NCI-H128 (cell line): ENCODE measurements at regions not wholly inside any gene's neighbourhood (a gene's known extent, or its start where the extent isn't known, plus 50 kb on each side); places are given as distances from the start of the nearest gene placed in this dataset.
"Not testable (repeated sequence)": the region's sequence is repeated elsewhere in the genome, so short reads cannot be mapped to it uniquely, and the experiment has no call there.

Experiments
- DNase-seq: peaks from one replicate; lab custom pipeline; 2025; ENCODE audit not compliant: unreplicated experiment; lab: John Stamatoyannopoulos, UW

DNA sequence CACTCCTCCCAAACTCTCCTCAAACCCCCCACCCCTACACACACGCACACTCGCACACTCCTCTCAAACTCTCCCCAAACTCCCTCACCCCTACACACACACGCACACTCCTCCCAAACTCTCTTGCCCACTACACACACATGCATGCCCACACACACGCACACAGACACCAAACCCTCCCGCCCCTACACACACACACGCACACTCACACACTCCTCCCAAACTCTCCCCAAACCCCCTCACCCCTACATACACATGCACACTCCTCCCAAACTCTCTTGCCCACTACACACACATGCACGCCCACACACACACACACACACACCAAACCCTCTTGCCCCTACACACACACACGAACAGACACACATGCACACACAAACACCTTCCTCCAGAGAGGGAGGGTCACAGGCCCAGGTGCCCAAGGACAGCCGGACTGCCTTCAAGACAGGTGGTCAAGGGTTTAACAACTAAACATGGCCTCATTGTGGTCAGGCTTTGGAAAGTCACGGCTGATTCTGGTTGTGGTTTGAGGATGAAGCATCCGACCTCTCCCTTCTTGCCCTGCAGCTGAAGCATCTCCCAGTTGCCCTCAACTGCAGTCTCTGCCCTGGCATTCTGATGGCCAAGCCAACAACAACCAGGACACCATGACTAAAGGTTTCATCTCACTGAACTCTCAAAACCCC lies 72.3 kb upstream of the SNTG2 start:
- no peak for DNase-seq

DNA sequence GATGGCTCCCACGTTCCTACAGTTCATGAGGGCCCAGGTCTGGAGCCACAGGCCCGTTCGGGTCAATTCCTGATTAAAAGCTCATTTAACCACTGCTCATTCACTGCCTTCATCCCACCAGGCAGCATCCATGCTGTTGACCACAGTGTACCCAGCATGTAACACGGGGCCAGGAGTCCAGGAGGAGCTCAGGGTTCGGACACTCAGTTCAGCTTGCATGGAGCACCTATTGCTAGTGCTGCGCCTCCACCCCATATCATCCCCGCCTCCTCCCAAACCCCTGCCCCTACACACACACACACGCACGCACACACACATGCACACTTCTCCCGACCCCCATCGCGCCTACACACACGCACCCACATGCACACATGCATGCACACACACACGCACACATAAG lies 72.9 kb upstream of the SNTG2 start:
- DNase-seq: no peak

DNA sequence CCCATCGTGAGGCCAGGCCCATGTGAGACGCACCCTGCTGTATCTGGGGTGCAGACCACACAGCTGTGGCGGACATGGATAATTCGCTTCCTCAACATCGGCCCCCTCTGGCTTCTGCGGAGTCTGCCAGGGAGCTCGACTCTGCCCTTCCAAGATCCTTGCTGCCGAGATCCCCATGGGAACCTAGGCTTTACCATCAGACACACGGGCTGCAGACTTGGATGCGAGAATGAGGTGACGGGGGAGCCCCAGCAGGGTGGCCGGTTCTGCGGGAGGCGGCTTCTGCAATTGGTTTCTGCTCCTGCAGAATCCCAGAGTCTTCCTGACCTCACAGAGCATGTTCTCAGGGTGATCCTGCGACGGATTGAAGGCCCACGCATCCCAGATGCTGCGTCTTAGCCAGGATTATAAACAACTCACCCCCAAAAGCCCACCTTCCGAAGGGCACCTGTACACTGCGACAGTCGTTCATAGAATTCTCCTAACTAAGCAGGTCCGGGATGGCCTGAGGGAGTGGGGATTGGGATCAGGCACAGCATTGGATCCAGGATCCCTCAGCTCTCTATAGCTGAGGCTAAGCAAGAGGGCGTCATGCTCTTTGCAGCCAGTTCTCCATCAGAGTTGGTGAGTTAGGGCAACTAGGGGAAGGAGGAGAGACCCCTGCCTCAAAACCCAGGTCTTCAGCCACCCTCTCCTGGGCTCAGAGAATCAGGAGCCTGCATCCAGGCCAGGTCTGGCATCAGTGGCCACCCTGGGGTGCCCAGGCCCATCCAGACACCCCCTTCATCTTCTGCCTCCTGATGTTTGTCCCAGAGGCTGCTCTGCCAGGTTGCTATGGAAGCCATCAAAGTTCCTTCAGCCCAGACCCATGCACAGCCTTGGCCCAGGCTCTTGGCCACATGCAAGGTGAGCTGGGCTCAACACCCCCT lies 74.7 kb upstream of the SNTG2 start:
- DNase-seq: no peak

DNA sequence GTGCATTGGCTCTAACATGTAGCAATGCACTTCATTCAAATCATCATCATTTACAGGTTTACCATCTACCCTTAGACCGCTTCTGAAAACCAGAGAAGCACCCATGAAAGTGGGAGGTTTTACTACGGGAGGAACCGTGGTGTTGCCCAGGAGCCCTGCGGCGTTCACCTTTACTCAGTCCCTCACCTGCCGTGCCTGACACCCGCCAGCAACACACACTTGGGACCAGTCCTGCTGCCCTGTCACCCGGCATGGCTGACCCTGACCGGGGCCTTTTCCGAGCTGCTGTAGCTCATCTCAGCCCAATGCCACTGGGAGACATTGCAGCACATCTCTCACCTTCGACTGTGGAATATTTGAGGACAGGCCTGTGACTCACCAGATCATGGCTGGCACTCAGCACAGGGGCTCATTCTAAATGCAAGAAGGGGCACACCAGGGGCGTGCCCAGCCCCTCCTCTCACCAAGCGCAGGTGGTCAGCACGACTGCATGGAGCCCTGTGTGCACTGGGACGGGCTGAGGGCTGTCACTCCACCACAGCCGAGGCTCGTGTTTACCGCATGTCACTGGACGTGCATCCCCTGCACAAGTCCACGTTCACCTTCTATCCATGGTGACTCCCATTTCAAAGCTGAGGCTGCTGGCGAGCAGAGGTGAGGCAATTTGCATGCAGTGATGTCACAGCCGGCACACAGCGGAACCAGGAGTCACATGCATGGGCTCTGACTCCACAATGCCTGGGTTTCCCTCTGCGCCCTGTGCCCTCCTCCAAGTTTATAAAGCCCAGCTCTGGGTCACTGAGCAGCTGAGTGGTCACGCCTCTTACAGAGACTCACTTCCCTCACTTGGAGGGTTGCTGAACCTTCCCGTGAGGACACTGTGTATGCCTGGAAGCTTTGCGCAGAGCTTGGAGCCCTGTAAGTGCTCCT lies 76.7 kb upstream of the SNTG2 start:
- no peak for DNase-seq

DNA sequence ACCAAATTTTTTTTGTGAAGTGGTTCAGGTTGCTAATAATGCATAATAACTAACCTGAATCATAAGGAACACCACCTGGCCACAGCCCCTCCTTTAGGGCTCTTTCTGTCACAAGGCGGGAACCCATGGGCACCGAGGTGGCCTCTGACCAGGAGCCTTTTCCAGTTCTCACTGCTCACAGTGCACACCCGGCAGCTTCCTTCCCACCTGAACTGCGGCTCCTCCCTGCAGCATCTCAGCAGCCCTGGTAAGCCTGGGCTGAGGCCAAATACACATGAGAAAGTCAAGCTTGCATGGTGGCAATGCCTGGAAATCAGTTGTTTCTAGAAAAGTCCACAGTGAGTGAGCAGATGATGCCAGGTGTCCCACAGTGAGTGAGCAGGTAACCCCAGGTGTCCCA lies 77.6 kb upstream of the SNTG2 start:
- no peak for DNase-seq

DNA sequence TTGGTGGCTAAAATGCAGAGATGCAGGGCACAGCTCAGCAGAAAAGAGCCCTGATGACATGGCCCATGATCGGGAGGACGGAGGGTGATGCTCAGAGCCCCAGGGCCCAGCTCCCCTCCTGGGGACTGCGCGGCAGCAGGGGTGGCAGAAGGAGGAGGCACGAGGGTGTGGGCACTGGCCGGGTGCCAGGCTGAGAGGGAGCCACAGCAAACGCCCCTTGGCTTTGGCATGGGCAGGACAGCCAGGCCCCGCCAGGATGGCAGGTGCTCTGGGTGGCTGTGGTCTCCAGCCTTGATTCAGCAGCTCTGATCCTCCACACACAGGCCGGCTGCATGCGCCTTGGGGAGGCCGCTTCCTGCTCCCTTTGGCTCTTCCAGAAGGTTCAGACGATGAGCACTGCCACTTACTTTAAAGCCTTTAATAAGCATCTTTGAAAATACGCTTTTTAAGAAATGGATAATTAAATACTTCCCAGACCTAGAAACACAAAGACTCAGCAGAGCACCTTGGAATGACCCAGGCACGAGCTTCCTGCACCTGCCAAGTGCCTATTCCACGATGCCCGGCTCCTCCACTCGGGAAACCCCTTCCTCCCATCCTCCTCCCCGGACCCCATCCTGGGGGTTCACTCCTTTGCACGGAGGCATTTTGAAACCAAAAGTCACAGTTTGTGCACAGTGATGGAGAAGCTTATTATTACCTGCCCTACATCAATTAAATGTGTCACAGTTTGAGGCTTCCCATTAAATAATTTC lies 78.5 kb upstream of the SNTG2 start:
- DNase-seq: no peak

DNA sequence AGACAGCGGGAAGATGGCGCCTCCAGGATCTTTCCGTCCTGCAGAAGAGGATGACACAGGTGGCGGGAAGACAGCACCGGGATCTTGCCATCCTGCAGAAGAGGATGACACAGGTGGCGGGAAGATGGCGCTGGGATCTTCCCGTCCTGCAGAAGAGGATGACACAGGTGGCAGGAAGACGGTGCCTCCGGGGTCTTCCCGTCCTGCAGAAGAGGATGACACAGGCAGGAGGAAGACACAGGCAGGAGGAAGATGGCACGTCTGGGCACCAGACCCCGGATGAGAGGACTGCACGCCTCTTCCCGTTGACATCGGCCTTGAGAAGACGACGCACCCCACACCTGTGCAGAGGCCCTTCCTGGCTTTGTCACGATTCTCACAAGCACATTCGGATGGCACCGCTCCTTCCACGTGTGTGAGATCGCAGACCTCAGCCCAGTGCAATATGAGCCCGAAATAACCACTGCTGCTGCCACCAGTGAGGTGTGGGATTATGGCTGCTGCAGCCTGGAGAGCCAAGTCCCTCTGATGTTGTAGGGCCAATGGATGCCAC lies 79.4 kb upstream of the SNTG2 start:
- DNase-seq: no peak

DNA sequence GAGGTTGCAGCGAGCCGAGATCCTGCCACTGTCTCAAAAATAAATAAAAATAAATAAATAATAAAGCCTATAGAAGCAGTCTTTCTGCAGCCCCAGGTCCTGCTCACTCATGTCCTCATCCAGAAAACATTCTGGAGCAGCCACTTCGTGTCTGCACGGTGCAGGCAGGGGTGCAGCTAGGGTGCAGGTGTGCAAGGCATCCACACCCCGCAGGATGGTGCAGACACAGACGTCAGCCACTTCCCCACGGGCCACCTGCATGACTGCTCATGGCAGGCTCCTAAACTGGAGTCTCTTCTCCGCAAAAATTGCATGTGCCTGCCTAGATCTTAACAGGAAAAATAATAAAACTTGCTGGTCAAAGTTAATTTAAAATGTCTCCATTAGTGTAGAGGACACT lies 80.2 kb upstream of the SNTG2 start:
- DNase-seq: no peak

DNA sequence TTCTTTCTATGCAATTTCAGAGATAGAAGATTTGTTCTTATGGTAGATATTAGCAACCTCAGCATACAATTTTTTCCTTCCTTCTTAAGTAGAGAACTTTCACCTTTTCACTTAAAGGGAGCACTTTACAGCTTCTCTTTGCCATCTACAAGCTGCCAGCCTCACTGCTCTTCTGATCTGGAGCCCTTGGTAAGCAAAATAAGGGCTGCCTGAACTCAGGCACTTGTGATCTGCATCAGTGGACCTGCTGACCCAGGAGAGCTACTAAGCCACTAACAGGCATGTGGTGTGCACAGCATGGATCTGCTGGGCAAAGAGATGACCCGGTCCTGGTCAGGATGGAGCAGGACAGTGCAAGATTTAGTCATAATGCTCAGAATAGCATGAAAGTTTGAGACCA lies 80.8 kb upstream of the SNTG2 start:
- DNase-seq: no peak

DNA sequence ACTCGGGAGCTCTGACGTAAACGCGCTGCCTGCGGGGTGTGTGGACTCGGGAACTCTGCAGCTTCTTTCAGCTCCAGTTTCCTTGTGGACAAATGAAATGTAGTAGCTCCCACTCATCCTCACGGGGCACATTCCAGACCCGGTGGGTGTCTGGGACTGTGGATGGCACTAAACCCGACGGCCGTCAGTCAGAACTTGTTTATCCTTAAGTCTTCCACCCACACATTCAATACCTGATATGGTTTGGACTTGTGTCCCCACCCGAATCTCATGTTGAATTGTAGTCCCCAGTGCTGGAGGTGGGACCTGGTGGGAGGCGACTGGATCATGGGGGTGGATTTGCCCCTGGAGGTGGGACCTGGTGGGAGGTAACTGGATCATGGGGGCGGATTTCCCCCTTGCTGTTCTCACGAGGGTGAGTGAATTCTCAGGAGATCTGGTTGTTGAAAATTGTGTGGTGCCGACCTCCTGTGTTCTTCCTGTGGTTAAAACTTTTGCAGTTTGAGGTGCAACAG lies 81.2 kb upstream of the SNTG2 start:
- DNase-seq: no peak

DNA sequence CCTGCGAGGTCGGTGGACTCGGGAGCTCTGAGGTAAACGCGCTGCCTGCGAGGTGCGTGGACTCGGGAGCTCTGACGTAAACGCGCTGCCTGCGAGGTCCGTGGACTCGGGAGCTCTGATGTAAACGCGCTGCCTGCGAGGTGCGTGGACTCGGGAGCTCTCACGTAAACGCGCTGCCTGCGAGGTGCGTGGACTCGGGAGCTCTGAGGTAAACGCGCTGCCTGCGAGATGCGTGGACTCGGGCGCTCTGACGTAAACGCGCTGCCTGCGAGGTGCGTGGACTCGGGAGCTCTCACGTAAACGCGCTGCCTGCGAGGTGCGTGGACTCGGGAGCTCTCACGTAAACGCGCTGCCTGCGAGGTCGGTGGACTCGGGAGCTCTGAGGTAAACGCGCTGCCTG lies 81.8 kb upstream of the SNTG2 start:
- DNase-seq: not testable (repeated sequence)

DNA sequence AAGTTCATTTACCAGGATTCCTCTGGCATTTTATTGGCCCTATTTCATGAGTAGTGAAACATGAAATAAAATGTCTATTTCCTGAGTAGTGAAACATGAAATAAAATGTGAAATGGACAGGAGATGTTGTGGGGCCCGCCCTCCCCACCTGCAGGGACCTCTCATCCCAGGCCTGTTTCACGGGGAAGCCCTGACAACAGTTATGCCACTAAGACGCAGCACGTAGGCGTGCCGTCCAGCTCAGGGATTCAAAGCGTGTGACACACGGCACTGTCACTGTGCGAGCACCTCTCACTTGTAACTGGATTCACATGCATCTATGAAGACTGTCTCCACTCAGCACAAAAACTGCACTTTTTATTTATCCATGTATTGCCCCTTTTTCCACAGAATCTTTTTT lies 83.4 kb upstream of the SNTG2 start:
- DNase-seq: no peak

DNA sequence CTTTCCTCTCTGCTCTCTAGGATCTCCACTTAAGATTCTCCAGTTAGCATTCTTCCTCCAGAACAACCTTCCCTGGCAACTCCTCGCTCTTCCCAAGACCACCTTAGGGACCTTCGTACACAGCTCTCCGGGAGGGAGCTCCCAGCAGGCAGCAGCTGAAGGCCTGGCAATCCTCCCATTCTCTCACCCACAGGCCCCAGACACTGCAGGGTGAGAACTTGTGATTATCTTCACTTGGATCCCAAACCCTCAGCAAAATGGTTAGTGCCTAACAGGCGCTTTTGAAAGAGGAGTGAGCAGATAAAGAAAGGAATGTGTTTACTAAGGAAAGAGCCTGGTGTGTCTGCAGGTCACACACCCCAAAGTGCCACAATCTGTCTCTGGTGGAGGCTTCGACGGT lies 83.8 kb upstream of the SNTG2 start:
- no peak for DNase-seq

DNA sequence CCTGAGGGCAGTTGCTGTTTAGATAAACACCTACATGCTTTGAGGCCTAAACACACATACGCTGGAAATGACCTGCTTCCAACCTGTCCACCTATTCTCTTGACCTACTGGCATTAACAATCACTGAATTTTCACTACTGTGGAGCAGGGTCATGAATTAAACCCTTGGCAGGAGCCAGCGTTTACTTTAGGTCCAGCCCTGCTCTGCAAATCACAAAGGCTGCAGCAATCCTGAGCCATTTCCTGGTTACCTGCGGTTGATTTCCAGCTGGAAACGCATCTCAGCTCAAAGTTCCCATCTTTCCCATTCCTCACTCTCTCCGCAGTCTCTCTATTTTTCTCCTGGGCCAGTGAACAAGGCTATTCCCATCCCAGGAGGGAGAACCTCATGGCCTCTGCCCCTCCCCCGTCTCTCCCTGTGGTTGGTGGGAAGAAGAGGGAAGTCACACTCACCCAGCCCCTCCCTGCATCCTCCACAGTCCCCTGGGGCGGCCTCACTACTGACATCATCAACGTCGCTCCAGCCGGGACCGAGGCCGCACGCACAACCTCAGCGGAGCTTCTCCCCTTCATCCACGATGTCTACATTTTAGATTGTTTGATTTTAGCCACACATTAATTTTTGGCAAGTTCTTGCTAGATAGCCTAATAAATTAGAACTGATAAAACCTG lies 84.5 kb upstream of the SNTG2 start:
- no peak for DNase-seq

DNA sequence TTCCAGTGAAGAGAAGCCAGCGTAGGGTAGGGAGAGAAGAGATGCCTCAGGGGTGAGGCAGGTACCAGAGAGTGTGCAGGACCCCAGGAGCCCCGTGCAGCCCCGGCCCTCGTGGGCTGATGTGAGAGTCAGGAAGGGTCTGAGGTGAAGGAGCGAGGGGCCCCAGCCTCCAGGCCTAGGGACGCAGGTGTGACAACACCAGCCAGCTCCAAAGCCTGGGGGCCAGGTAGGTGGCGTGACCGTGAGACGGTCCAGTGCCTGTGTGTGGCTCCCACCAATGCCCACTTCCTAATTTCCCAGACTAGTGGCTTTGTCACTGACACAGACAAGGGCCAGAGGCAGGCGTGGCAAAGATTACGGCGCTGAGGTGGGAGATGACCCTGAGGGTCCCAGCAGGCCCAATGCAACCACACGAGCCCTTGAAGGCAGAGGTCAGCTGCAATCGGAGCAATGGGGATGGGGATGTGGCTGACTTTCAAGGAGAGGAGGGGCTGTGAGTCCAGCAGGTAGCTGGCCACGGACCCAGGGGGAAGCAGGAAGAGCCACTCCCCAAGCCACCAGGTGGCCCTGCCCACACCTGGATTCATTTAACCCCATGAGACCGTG lies 86.0 kb upstream of the SNTG2 start:
- no peak for DNase-seq

DNA sequence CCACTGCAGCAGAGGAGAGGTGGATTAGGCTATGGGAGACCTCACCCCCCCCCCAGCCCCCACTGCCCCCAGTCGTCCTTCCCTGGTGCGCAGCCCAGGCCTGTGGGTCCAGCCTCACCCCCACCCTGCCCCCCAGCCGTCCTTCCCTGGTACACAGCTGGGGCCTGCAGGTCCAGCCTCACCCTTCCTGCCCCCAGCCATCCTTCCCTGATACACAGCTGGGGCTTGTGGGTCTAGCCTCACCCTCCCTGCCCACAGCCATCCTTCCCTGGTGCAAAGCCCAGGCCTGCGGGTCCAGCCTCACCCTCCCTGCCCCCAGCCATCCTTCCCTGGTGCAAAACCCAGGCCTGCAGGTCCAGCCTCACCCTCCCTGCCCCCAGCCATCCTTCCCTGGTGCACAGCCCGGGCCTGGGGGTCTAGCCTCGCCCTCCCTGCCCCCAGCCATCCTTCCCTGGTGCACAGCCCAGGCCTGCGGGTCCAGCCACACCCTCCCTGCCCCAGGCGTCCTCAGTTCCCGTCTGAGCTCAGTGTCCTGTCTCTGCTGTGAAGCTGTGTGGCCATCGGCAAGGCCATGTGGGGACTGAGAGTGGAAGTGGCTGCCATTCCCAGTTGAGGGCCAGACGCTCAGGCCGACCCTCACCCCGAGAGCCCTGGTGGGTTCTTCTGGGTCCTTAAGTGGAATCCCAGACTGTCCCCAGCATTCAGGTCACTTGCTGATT lies 86.8 kb upstream of the SNTG2 start:
- no peak for DNase-seq

DNA sequence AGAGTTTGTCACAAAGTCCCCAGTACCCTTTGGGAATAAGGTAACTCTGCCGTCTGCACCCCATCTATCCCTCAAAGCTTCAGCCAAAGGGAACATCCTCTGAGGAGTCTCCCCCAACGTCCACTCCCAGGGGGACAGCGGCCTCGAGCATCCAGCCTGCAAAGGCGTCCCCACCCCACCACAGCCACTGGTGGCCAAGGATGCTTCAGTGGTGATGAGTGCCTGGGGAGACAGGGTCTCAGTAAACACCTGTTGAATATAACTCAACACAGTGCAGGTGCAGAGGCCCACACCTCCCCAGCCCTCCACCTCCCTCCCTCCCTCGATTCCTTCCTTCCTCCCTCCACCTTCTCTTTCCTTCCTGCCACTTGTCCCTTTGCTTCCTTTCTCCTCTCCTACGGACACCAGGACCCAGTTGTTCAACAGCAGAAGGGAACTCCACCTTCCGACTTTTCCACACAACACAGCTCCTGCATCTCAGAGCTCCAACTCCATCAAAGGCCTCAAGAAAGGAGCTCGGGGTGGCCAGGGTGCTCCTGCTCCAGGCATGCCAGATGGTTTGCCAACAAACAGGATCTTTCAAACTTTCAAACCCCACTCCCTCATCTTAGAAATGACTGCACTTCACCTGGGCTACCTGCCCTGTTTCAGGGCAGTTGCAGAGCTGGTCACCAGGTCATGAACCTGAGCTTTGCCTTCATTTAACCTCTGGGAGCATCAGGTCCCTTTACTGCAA lies 87.8 kb upstream of the SNTG2 start:
- DNase-seq: no peak

DNA sequence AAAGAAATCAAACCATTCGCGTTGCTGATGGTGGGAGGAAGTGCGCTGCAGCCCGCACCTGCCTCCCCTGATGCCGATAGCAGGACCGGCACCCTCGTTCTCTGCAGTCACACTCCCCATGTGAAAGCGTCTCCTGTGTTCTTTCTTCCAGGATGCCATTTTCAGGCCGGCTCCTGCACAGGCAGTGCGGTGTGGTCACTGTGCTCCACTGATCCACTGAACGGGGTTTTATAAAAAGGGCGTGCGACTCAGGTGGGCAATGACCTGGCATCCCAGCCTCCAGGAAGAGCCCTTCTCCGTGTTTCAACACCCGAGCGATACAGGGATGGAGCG lies 88.3 kb upstream of the SNTG2 start:
- no peak for DNase-seq
